Esophagus squamous epithelium (tissue), 4 donors: ENCODE measurements at regions not wholly inside any gene's neighbourhood (a gene's known extent, or its start where the extent isn't known, plus 50 kb on each side); places are given as distances from the start of the nearest gene placed in this dataset.

Source experiments
- POLR2A ChIP-seq, 4 donors: fragments of 450-650 bp; IDR thresholded peaks; one replicate each; pipeline ENCODE4 v1.6.1; 2017; ENCODE audit warnings: antibody characterized with exemption in 4 of 4, mild to moderate bottlenecking in 4 of 4, moderate library complexity in 3 of 4
- TF ChIP-seq, protein P1 (sequence below), 6 experiments: fragments of 450-650 bp in 4 of 6; fragments of 200-600 bp in 2 of 6; sonication (generic) in 2 of 6; IDR thresholded peaks; one replicate each; pipeline ENCODE4 v1.5.1; 2016 to 2019; ENCODE audit warnings: antibody characterized with exemption in 6 of 6, mild to moderate bottlenecking in 4 of 6, moderate library complexity in 4 of 6

DNA sequence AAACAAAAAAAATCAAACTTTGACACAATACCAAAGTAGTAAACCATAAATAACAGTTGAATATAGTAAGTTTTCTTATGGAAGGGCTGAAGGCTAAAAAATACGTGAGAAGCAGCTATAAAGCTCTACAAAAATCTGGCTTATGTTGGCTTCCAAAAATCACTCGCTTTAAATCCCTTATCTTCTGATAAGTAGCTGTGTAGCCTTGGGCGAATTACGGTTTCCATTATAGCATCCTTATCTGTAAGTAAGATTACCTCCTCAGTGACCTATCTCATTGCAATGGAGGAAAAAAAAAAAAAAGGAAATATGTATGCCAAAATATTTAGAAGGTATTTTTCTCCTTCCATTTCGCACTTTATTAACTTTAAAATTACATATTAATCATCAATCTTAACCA, 348.6 kb downstream of the PLOD2 start:
- TF ChIP-seq, protein P1, sequence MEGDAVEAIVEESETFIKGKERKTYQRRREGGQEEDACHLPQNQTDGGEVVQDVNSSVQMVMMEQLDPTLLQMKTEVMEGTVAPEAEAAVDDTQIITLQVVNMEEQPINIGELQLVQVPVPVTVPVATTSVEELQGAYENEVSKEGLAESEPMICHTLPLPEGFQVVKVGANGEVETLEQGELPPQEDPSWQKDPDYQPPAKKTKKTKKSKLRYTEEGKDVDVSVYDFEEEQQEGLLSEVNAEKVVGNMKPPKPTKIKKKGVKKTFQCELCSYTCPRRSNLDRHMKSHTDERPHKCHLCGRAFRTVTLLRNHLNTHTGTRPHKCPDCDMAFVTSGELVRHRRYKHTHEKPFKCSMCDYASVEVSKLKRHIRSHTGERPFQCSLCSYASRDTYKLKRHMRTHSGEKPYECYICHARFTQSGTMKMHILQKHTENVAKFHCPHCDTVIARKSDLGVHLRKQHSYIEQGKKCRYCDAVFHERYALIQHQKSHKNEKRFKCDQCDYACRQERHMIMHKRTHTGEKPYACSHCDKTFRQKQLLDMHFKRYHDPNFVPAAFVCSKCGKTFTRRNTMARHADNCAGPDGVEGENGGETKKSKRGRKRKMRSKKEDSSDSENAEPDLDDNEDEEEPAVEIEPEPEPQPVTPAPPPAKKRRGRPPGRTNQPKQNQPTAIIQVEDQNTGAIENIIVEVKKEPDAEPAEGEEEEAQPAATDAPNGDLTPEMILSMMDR (IDR thresholded peaks at IDR 0.05) = no peak
- TF ChIP-seq POLR2A (IDR thresholded peaks at IDR 0.05) = no peak
